CD4-positive, alpha-beta T cell treated with Interleukin-6 at 100 ng/mL for 8 hours (primary cell): ENCODE measurements at regions not wholly inside any gene's neighbourhood (a gene's known extent, or its start where the extent isn't known, plus 50 kb on each side); places are given as distances from the start of the nearest gene placed in this dataset.

Experiments
- DNase-seq: peaks from one replicate; pipeline ENCODE4 v3.0.0-alpha.2; 2020; ENCODE audit warnings: mixed read lengths, low spot score

GRCh38 chr6:140594806-140595128 lies 1220.3 kb upstream of the CITED2 start:
- no peak for DNase-seq

GRCh38 chr6:140592877-140593276 lies 1218.4 kb upstream of the CITED2 start:
- DNase-seq, result no peak

- DNase-seq, result no peak
Measured at GRCh38 chr6:140590641-140591040, 1216.2 kb upstream of the CITED2 start.

GRCh38 chr6:140586426-140587061 lies 1212.1 kb upstream of the CITED2 start:
- no peak for DNase-seq

GRCh38 chr6:140581601-140582000 lies 1207.2 kb upstream of the CITED2 start:
- DNase-seq, result no peak

- no peak for DNase-seq
Measured at GRCh38 chr6:140579918-140580317, 1205.5 kb upstream of the CITED2 start.

GRCh38 chr6:140576004-140576555 lies 1201.6 kb upstream of the CITED2 start:
- DNase-seq, result no peak

- DNase-seq, result no peak
Measured at GRCh38 chr6:140572867-140573266, 1198.4 kb upstream of the CITED2 start.

DNA sequence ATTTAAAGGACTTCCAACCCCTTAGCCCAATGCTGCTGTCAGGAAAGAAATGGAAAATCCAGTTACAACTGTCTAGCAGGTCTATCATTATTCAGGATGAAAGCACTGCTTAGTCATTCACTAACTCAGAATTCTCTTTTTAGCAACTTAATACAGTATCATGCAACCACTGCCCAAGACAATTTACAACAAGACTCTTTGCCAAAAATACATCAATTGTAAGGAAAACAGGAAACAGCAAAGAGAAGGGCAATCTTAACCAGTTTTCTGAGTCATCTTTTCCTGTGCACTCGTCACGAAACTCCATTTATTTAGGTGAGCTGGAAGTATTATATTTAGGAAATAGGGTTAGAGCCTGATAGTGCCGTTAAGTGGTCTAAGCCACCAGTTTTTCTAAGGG lies 1197.7 kb upstream of the CITED2 start:
- DNase-seq, result no peak

GRCh38 chr6:140571145-140571544 lies 1196.7 kb upstream of the CITED2 start:
- no peak for DNase-seq

DNA sequence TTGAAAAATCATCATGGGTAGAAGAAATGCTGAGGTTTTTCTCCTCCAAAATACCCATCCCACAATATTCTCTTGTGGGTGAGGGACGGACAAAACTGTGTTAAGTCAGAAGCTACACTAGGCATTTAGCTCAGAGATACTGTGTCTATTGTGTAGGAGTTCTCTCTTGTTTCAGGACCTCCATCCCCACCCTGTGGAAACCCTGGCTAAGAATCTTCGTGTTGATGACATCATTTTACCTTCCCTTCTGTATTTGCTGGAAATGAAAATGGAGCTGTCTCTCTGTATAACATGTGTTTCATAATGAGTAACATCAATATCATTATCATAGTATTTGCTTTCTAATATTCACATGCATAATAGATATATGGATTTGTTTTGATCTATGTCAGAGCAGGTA lies 1193.0 kb upstream of the CITED2 start:
- DNase-seq, result no peak

GRCh38 chr6:140566781-140567277 lies 1192.4 kb upstream of the CITED2 start:
- no peak for DNase-seq

DNA sequence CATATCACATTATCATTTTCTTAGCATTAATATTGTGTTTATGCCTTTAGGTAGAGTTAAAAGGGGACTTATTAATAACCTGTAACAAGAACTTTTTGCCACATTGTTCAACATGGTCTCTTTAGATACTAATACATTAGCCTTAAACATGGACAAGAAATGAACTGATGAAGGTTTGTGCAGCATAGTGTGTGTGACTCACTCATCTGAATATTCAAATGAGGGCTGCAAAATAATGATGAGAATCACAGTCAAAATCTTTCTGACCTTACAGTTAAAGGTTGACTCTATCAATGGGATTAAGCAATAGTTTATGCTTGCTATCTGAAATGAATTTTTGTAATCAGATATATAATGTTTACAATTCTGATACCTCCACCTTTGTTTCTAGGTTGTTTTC lies 1189.3 kb upstream of the CITED2 start:
- no peak for DNase-seq

DNA sequence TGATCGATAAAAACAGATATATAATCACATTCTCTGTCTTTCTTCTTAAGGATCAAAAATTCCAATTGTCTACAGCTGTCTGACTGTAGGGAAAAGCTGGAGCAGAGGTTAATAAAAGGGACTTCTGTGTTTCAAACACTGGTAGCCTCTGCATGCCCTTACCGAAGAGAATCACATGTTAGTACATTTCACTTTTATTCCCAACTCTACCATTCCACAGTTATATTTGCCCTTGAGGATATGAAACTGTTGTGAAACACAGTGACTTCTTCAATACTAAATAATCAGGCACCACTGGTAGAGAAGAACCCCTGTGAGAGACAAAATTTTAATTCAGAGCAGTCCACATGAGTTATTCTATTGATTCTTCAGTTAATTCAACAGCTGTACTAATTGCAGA lies 1187.3 kb upstream of the CITED2 start:
- no peak for DNase-seq

DNA sequence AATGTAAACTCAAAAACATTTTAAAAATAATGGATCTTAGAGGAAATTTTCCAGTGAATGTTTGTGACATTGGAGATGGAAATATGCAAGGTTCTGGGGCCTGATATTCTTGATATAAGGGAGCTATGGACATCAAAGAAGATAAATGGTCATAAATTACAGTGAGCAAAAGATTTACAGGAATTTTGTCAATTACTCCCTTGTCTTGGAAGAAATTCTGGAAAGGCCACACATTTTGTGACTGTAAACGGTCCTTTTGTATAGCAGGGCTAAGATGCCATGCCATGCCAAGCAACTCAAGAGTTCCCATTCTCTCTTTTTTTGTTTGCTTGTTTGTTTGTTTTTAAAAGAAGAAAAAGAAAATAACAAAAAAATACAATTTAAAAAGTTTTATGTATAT lies 1186.2 kb upstream of the CITED2 start:
- no peak for DNase-seq

GRCh38 chr6:140559458-140559857 lies 1185.0 kb upstream of the CITED2 start:
- DNase-seq, result no peak

- DNase-seq, result no peak
Measured at GRCh38 chr6:140554421-140554820, 1180.0 kb upstream of the CITED2 start.

- DNase-seq, result no peak
Measured at GRCh38 chr6:140548366-140548765, 1173.9 kb upstream of the CITED2 start.

DNA sequence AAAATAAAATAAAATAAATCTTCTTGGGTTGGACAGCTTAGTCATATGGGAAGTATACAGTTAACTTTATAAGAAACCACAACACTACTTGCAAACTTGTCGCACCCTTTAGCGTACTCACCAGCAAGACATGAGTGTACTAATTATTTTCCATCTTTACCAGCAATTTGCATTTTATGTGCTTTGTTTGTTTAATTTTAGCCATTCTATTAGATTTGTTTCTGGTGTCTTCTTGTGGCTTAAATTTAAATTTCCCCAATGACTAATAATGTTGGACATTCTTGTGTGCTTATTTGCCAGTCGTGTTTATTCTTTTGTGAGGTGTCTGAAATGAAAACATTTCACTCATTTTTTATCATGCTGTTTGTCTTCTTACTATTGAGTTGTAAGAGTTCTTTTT lies 1172.2 kb upstream of the CITED2 start:
- DNase-seq, result no peak

- DNase-seq, result no peak
Measured at GRCh38 chr6:140544431-140544830, 1170.0 kb upstream of the CITED2 start.

DNA sequence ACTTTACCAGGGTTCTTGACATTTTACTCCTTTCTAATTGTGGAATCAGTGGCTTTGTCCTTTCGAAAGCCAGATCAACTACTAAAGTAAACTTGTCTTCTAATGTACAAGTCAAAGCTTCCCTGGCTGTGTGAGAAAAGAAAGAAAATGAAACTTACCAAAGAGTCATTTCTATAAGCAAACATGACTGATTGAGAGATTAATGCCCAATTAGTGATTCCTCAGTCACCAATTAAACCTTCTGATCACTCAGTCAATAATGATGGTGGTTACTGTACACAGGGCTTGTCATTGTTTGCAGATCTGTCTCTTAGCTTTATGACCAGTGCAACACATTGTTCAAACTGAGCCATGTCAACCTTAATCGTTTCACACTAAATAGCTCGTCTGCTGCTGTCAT lies 1168.4 kb upstream of the CITED2 start:
- no peak for DNase-seq

DNA sequence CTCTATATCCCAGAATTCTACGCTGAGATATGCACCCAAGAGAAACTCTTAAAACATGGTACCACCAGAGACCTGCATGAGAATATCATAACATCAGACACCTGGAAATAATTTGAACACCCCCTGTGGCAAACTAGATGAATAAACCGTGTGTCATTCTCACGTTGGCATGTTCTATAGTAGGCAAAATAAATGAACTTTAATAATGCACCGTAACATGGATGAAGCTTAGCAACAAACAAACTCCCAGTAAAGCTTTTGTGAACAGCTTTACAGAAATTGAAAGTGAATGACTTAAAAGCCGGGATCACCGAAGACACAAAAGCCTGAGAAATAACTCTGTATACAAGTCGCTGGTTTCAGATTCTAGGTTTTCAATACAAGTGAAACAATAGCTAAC lies 1166.8 kb upstream of the CITED2 start:
- DNase-seq, result no peak

DNA sequence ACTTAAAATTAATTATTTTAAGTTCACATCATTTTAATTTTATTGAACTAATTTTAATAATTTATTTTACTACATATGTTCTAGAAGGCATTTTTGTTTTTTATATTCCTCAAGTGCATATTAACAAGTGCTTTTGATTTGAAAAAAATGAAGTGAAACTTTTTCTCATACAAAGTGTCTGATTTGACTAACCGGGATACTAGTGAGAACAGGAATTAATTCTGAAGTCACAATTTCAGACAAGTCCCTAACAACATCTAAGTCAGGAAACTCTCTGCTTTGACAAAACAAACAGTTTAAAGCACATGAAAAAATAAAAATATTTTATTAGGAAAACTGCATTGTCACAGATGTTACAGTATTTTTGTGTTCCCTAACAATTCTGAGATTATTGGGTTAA lies 1166.3 kb upstream of the CITED2 start:
- DNase-seq, result no peak

DNA sequence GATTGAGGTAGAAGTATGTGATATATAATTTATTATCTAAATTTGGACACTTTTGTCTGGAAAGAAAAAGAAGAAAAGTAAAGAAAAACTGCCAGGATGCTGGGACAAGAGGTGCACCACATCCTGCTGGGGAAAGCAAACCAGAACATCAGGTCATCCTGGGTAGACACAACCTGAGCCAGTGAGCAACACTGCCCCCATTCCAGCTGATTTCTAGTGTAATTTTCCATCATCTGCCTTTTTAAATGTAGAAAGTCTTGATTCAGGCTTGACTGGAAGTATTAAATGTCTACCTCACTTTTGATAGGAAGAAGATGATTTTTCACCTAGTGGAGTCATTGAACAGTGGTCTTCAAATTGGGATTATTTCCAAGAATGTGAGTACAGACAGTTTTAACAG lies 1164.5 kb upstream of the CITED2 start:
- no peak for DNase-seq
